PC-3 (cell line): ENCODE measurements at regions not wholly inside any gene's neighbourhood (a gene's known extent, or its start where the extent isn't known, plus 50 kb on each side); places are given as distances from the start of the nearest gene placed in this dataset.

ENCODE experiments used
- ATAC-seq: fragments of 200-7000 bp; cut with Tn5 transposase; 2 replicates; pipeline ENCODE4 v1.9.1; 2020; ENCODE audit warnings: mild to moderate bottlenecking, moderate library complexity
- BruUV-seq: library from RNA; stranded (reverse); fragments of 400-500 nt; replicated peaks from 2 replicates; lab custom pipeline; 2021; lab: Mats Ljungman, UMichigan
- CTCF ChIA-PET: fragments of 300-600 bp; sonication (Branson Sonifier 250); formaldehyde crosslinking; loops from one replicate; lab custom pipeline; 2022; ENCODE audit warnings: antibody characterized with exemption; lab: Charles Lee
- POLR2A ChIA-PET: fragments of 300-600 bp; sonication (Branson Sonifier 250); formaldehyde crosslinking; loops from one replicate; lab custom pipeline; 2022; ENCODE audit warnings: antibody characterized with exemption; ENCODE audit not compliant: unreplicated experiment; lab: Charles Lee
- DNase-seq: peaks from one replicate; pipeline ENCODE4 v3.0.0-alpha.2; 2015
- H2AFZ ChIP-seq: fragments of 300-600 bp; sonication (generic); 2 replicates; pipeline ENCODE4 v1.6.0; 2016; ENCODE audit warnings: antibody characterized with exemption, low read length
- H3F3A ChIP-seq: fragments of 300-600 bp; sonication (generic); one replicate; pipeline ENCODE4 v1.6.0; 2017; ENCODE audit warnings: antibody characterized with exemption, low read length, control low read depth, mild to moderate bottlenecking; ENCODE audit not compliant: unreplicated experiment
- H3K27ac ChIP-seq: fragments of 300-600 bp; sonication (generic); 2 replicates; pipeline ENCODE4 v1.5.1; 2016; ENCODE audit warnings: mild to moderate bottlenecking, low read length
- H3K27me3 ChIP-seq: fragments of 300-600 bp; sonication (generic); 2 replicates; pipeline ENCODE4 v1.6.1; 2016; ENCODE audit warnings: low read length, mixed read lengths
- H3K36me3 ChIP-seq: fragments of 300-600 bp; sonication (generic); 2 replicates; pipeline ENCODE4 v1.6.1; 2016; ENCODE audit warnings: low read depth, mixed run types, low read length, mixed read lengths
- H3K4me1 ChIP-seq: fragments of 300-600 bp; sonication (generic); 2 replicates; pipeline ENCODE4 v1.5.1; 2016; ENCODE audit warnings: low read length; ENCODE audit not compliant: insufficient read depth
- H3K4me2 ChIP-seq: fragments of 300-600 bp; sonication (generic); 2 replicates; pipeline ENCODE4 v1.6.0; 2016; ENCODE audit warnings: low read length
- H3K4me3 ChIP-seq: fragments of 300-600 bp; sonication (generic); 2 replicates; pipeline ENCODE4 v1.5.1; 2016; ENCODE audit warnings: mild to moderate bottlenecking, low read length, mixed read lengths
- H3K79me2 ChIP-seq: fragments of 300-600 bp; sonication (generic); 2 replicates; pipeline ENCODE4 v1.6.1; 2017; ENCODE audit warnings: low read length, mixed read lengths
- H3K9ac ChIP-seq: fragments of 300-600 bp; sonication (generic); 2 replicates; pipeline ENCODE4 v1.6.0; 2016; ENCODE audit warnings: mild to moderate bottlenecking, low read length
- H3K9me2 ChIP-seq: fragments of 300-600 bp; sonication (generic); replicated peaks from 2 replicates; pipeline ENCODE4 v1.6.1; 2016; ENCODE audit warnings: mixed run types, low read length, mixed read lengths
- H3K9me3 ChIP-seq: fragments of 300-600 bp; sonication (generic); 2 replicates; pipeline ENCODE4 v1.6.1; 2016; ENCODE audit warnings: low read length, mixed read lengths
- H4K20me1 ChIP-seq: fragments of 300-600 bp; sonication (generic); 2 replicates; pipeline ENCODE4 v1.6.1; 2016; ENCODE audit warnings: low read length, mixed read lengths
- EZH2 ChIP-seq: fragments of 300-600 bp; sonication (generic); IDR thresholded peaks from one replicate; pipeline ENCODE4 v1.6.1; 2017; ENCODE audit warnings: antibody characterized with exemption, mild to moderate bottlenecking, low read length; ENCODE audit not compliant: unreplicated experiment
- EZH2phosphoT487 ChIP-seq: fragments of 300-600 bp; sonication (generic); IDR thresholded peaks from 2 replicates; pipeline ENCODE4 v1.6.1; 2018; ENCODE audit warnings: mild to moderate bottlenecking, antibody characterized with exemption, low read length, borderline replicate concordance
- intact Hi-C: fragments of 100-400 bp; cut with micrococcal nuclease; formaldehyde crosslinking; loops from 2 replicates; pipeline ENCODE4 v1.9.0; 2023
- TF ChIP-seq, protein P1 (sequence below): fragments of 300-600 bp; sonication (generic); conservative IDR thresholded peaks from 2 replicates; pipeline ENCODE4 v1.5.1; 2017; ENCODE audit warnings: antibody characterized with exemption, low read depth, mild to moderate bottlenecking, low read length

DNA sequence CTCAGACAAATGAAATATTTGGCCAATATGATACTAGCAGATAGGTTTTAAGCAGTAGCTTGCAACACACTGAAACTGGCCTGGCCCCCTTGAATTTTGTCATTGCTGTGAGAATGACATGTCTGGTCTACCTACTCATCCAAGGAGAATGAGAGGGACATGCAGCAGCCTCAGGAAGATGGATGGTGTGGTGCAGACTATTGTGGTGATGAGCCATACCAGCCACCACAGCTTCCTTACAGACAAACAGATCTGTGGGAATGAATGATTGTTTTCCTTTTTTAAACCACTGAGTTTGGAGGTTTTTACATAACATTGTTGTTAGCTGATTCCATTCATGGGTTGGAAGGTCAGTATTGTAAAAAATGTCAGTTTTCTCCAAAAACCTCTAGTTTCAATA lies 133.7 kb upstream of the POU1F1 start:
- no peaks in the 10 kb centered on the region for H3K4me1 ChIP-seq
- H2AFZ ChIP-seq = no peak overlapping the region
- intact Hi-C loops = no loop called here
- H4K20me1 ChIP-seq = no peaks in the 10 kb centered on the region
- DNase-seq (no peak), ATAC-seq (no peak)
- H3K9me2 ChIP-seq = no peaks in the 10 kb centered on the region
- BruUV-seq = no TSS peak
- TF ChIP-seq EZH2 (no peak), EZH2phosphoT487 (no peak)
- TF ChIP-seq, protein P1, sequence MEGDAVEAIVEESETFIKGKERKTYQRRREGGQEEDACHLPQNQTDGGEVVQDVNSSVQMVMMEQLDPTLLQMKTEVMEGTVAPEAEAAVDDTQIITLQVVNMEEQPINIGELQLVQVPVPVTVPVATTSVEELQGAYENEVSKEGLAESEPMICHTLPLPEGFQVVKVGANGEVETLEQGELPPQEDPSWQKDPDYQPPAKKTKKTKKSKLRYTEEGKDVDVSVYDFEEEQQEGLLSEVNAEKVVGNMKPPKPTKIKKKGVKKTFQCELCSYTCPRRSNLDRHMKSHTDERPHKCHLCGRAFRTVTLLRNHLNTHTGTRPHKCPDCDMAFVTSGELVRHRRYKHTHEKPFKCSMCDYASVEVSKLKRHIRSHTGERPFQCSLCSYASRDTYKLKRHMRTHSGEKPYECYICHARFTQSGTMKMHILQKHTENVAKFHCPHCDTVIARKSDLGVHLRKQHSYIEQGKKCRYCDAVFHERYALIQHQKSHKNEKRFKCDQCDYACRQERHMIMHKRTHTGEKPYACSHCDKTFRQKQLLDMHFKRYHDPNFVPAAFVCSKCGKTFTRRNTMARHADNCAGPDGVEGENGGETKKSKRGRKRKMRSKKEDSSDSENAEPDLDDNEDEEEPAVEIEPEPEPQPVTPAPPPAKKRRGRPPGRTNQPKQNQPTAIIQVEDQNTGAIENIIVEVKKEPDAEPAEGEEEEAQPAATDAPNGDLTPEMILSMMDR = no peak
- H3F3A ChIP-seq = no peaks in the 10 kb centered on the region
- no peak overlapping the region for H3K4me2 ChIP-seq
- no peaks in the 10 kb centered on the region for H3K9me3 ChIP-seq
- no peaks in the 10 kb centered on the region for H3K79me2 ChIP-seq
- ChIA-PET POLR2A (no interaction called here), CTCF (no interaction called here)
- no peak overlapping the region for H3K4me3 ChIP-seq
- no peaks in the 10 kb centered on the region for H3K27me3 ChIP-seq
- H3K27ac ChIP-seq = no peak overlapping the region
- no peak overlapping the region for H3K9ac ChIP-seq
- no peaks in the 10 kb centered on the region for H3K36me3 ChIP-seq

DNA sequence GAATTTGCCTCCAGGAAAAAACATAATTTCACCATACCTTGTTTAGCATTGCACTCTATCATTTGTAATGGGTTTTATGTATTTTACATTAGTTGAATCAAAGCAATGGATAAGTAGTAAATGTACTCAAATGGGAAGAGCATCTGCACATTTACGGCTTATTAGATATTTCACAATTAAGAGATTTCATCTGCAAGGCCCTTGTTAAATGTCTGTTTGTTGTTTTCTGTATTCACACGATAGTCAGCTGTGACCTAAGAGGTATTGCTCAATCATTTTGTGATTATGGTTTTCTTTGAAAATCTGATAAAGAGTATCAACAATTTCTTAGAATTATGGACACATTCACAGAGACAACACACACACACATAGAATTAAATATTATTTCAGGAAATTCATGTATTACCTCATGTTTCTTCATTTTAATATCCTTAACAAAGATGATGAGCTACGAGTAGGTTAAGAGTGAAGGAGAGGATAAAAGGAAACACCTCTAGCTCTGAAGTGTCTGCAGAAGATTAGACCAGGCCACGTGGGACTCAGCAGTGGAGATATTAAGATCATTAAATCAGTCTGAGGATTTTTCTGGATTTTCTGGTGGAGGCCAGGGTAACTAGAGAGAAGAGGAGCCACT lies 121.9 kb upstream of the POU1F1 start:
- H3K4me3 ChIP-seq = no peak overlapping the region
- H3K27ac ChIP-seq = no peak overlapping the region
- H3K4me1 ChIP-seq = peaks cover 11% of the 10 kb centered on the region
- H3K27me3 ChIP-seq = no peaks in the 10 kb centered on the region
- ChIA-PET POLR2A (no interaction called here), CTCF (no interaction called here)
- intact Hi-C loops = no loop called here
- TF ChIP-seq EZH2phosphoT487 (no peak), EZH2 (no peak)
- TF ChIP-seq, protein P1 = no peak
- no peak for ATAC-seq
- no peak for DNase-seq
- BruUV-seq = no TSS peak
- H3K9me3 ChIP-seq = no peaks in the 10 kb centered on the region
- H3K36me3 ChIP-seq = no peaks in the 10 kb centered on the region
- no peaks in the 10 kb centered on the region for H3K9me2 ChIP-seq
- H3F3A ChIP-seq = no peaks in the 10 kb centered on the region
- H3K9ac ChIP-seq = no peak overlapping the region
- H3K79me2 ChIP-seq = no peaks in the 10 kb centered on the region
- H4K20me1 ChIP-seq = no peaks in the 10 kb centered on the region
- no peak overlapping the region; the same call in 1 of the 2 replicates for H2AFZ ChIP-seq
- no peak overlapping the region for H3K4me2 ChIP-seq

DNA sequence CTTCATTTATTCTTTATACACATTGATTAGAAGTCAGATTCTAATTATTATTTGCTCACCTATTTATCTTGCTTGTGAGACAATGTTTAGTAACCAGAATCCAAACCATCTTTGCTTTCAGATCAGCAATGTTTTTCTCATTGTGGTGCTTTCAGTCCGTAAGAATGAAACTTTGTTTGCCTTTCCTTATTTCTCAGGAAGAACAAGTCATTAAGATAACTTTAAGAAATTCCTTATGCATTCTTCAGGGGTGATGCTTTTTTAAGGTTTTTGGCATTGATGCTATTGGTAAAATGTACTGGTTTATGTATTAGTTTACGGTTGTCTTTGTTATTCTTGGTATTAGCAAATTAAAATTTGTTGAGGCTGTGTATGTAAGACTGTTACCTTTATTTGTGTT lies 120.8 kb upstream of the POU1F1 start:
- H3F3A ChIP-seq = no peaks in the 10 kb centered on the region
- no peak overlapping the region for H3K4me3 ChIP-seq
- intact Hi-C loops = no loop called here
- H3K4me2 ChIP-seq = peak overlapping the region; percentile 45
- H2AFZ ChIP-seq = no peak overlapping the region
- no peaks in the 10 kb centered on the region for H3K79me2 ChIP-seq
- no peaks in the 10 kb centered on the region for H3K27me3 ChIP-seq
- 0 out of 2 replicates have a peak overlapping the region, but pooled peaks have one; percentile 10 for H3K27ac ChIP-seq
- no peaks in the 10 kb centered on the region for H4K20me1 ChIP-seq
- no peaks in the 10 kb centered on the region for H3K36me3 ChIP-seq
- ChIA-PET CTCF (no interaction called here), POLR2A (no interaction called here)
- peaks cover 11% of the 10 kb centered on the region for H3K4me1 ChIP-seq
- H3K9me2 ChIP-seq = no peaks in the 10 kb centered on the region
- no TSS peak for BruUV-seq
- DNase-seq (peak; percentile 69), ATAC-seq (peak; percentile 91)
- H3K9ac ChIP-seq = no peak overlapping the region
- H3K9me3 ChIP-seq = no peaks in the 10 kb centered on the region
- no peak for TF ChIP-seq EZH2phosphoT487
- TF ChIP-seq, protein P1 = no peak
- no peak for TF ChIP-seq EZH2
